SU-DHL-6 (cell line): ENCODE measurements at regions not wholly inside any gene's neighbourhood (a gene's known extent, or its start where the extent isn't known, plus 50 kb on each side); places are given as distances from the start of the nearest gene placed in this dataset.

Experiments used
- EZH2phosphoT487 ChIP-seq: fragments of 200-600 bp; sonication (generic), shearing (Covaris generic); conservative IDR thresholded peaks from 2 replicates; pipeline ENCODE4 v1.6.1; 2018; ENCODE audit warnings: mild to moderate bottlenecking, antibody characterized with exemption, low read length, moderate library complexity, mixed read lengths
- TF ChIP-seq, protein P1 (sequence below): fragments of 200-600 bp; sonication (generic); IDR thresholded peaks from one replicate; pipeline ENCODE4 v1.5.1; 2017; ENCODE audit warnings: antibody characterized with exemption, mild to moderate bottlenecking, low read length, moderate library complexity; ENCODE audit not compliant: insufficient read depth, poor library complexity, severe bottlenecking

- TF ChIP-seq, protein P1, sequence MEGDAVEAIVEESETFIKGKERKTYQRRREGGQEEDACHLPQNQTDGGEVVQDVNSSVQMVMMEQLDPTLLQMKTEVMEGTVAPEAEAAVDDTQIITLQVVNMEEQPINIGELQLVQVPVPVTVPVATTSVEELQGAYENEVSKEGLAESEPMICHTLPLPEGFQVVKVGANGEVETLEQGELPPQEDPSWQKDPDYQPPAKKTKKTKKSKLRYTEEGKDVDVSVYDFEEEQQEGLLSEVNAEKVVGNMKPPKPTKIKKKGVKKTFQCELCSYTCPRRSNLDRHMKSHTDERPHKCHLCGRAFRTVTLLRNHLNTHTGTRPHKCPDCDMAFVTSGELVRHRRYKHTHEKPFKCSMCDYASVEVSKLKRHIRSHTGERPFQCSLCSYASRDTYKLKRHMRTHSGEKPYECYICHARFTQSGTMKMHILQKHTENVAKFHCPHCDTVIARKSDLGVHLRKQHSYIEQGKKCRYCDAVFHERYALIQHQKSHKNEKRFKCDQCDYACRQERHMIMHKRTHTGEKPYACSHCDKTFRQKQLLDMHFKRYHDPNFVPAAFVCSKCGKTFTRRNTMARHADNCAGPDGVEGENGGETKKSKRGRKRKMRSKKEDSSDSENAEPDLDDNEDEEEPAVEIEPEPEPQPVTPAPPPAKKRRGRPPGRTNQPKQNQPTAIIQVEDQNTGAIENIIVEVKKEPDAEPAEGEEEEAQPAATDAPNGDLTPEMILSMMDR: no peak
- TF ChIP-seq EZH2phosphoT487: no peak
These were observed 476.2 kb downstream of the TSHZ3 start for GRCh38 chr19:30873003-30873402.
